RWPE1 (cell line): ENCODE measurements at regions not wholly inside any gene's neighbourhood (a gene's known extent, or its start where the extent isn't known, plus 50 kb on each side); places are given as distances from the start of the nearest gene placed in this dataset.

Source experiments
- CTCF ChIA-PET: fragments of 350-600 bp; sonication (Branson Sonifier 250); formaldehyde crosslinking; extraction: SDS; loops from one replicate; lab custom pipeline; 2021; lab: Yijun Ruan, JAX
- POLR2A ChIA-PET: fragments of 400-600 bp; formaldehyde crosslinking; extraction: SDS; loops from one replicate; lab custom pipeline; 2020; ENCODE audit warnings: antibody characterized with exemption; ENCODE audit not compliant: low non-redundant PET; lab: Yijun Ruan, JAX
- DNase-seq: peaks from one replicate; pipeline ENCODE4 v3.0.0; 2012; ENCODE audit warnings: low spot score
- H3K27ac ChIP-seq: fragments of 450-650 bp; 2 replicates; pipeline ENCODE4 v1.5.1; 2017
- CTCF ChIP-seq: fragments of 450-650 bp; conservative IDR thresholded peaks from 2 replicates; pipeline ENCODE4 v1.5.1; 2017; ENCODE audit warnings: low read depth, mild to moderate bottlenecking

- H3K27ac ChIP-seq = no peak overlapping the region
- TF ChIP-seq CTCF = no peak
- no peak for DNase-seq
- CTCF ChIA-PET = interaction anchor here (0.6 kb wide), 2 partner anchors 14 to 163 kb away, joined by 3 to 4 read pairs; no protein-coding TSS in a partner anchor
- POLR2A ChIA-PET = no interaction called here
Observed at GRCh38 chr2:46841621-46842020, 74.0 kb downstream of the MCFD2 start.

GRCh38 chr2:46839045-46839444, 76.6 kb downstream of the MCFD2 start:
- no peak overlapping the region for H3K27ac ChIP-seq
- POLR2A ChIA-PET = no interaction called here
- CTCF ChIA-PET = no interaction called here
- DNase-seq = no peak
- TF ChIP-seq CTCF = no peak

- TF ChIP-seq CTCF = no peak
- DNase-seq = no peak
- CTCF ChIA-PET = no interaction called here
- H3K27ac ChIP-seq = no peak overlapping the region
- POLR2A ChIA-PET = interaction anchor here (0.6 kb wide), 1 partner anchor 1003 kb away, joined by 3 read pairs; no protein-coding TSS in a partner anchor
Observed at GRCh38 chr2:46837704-46838103, 77.9 kb downstream of the MCFD2 start.

- CTCF ChIA-PET = no interaction called here
- POLR2A ChIA-PET = no interaction called here
Observed at GRCh38 chr2:46837112-46837454, 78.5 kb downstream of the MCFD2 start.

GRCh38 chr2:46836295-46837111, 79.1 kb downstream of the MCFD2 start:
- POLR2A ChIA-PET = no interaction called here
- H3K27ac ChIP-seq = no peak overlapping the region
- CTCF ChIA-PET = no interaction called here
- no peak for TF ChIP-seq CTCF
- DNase-seq = no peak

More at GRCh38 chr2:46837112-46837454, 78.5 kb downstream of the MCFD2 start:
- DNase-seq = no peak
- no peak overlapping the region for H3K27ac ChIP-seq
- no peak for TF ChIP-seq CTCF

GRCh38 chr2:46835520-46835919, 80.1 kb downstream of the MCFD2 start:
- TF ChIP-seq CTCF = no peak
- no peak overlapping the region for H3K27ac ChIP-seq
- ChIA-PET CTCF (interaction anchor here (0.6 kb wide), 1 partner anchor 10 kb away, joined by 3 read pairs; no protein-coding TSS in a partner anchor), POLR2A (no interaction called here)
- DNase-seq = no peak
